NAMALWA (cell line): ENCODE measurements at regions not wholly inside any gene's neighbourhood (a gene's known extent, or its start where the extent isn't known, plus 50 kb on each side); places are given as distances from the start of the nearest gene placed in this dataset.
A peak's percentile ranks its signal among the peaks of the same experiment; 100 is the strongest.
"Not testable (repeated sequence)": the region's sequence is repeated elsewhere in the genome, so short reads cannot be mapped to it uniquely, and the experiment has no call there.

Source experiments
- DNase-seq: peaks from one replicate; pipeline ENCODE4 v3.0.0-alpha.2; 2015; ENCODE audit warnings: low spot score

- peak; percentile 6 for DNase-seq
Observed at GRCh38 chr18:14991934-14992445, 244.0 kb downstream of the ANKRD30B start.

- not testable (repeated sequence) for DNase-seq
Observed at GRCh38 chr18:14992758-14993157, 244.8 kb downstream of the ANKRD30B start.

GRCh38 chr18:14995023-14995422, 247.1 kb downstream of the ANKRD30B start:
- DNase-seq: not testable (repeated sequence)

- DNase-seq: no peak
Observed at GRCh38 chr18:14997357-14997756, 249.4 kb downstream of the ANKRD30B start.

GRCh38 chr18:14997899-14998298, 249.9 kb downstream of the ANKRD30B start:
- not testable (repeated sequence) for DNase-seq

GRCh38 chr18:14998360-14999042, 250.5 kb downstream of the ANKRD30B start:
- not testable (repeated sequence) for DNase-seq

GRCh38 chr18:14999085-14999975, 251.4 kb downstream of the ANKRD30B start:
- DNase-seq: no peak

GRCh38 chr18:15000119-15001037, 252.4 kb downstream of the ANKRD30B start:
- DNase-seq: not testable (repeated sequence)

- not testable (repeated sequence) for DNase-seq
Observed at GRCh38 chr18:15001038-15001794, 253.2 kb downstream of the ANKRD30B start.

GRCh38 chr18:15001795-15002107, 253.8 kb downstream of the ANKRD30B start:
- not testable (repeated sequence) for DNase-seq

- not testable (repeated sequence) for DNase-seq
Observed at GRCh38 chr18:15002765-15003164, 254.8 kb downstream of the ANKRD30B start.

- DNase-seq: not testable (repeated sequence)
Observed at GRCh38 chr18:15003231-15003630, 255.3 kb downstream of the ANKRD30B start.

- not testable (repeated sequence) for DNase-seq
Observed at GRCh38 chr18:15003636-15004269, 255.8 kb downstream of the ANKRD30B start.

- not testable (repeated sequence) for DNase-seq
Observed at GRCh38 chr18:15004270-15004973, 256.4 kb downstream of the ANKRD30B start.

- no peak for DNase-seq
Observed at GRCh38 chr18:15005313-15006130, 257.6 kb downstream of the ANKRD30B start.

- not testable (repeated sequence) for DNase-seq
Observed at GRCh38 chr18:15006616-15007015, 258.6 kb downstream of the ANKRD30B start.

GRCh38 chr18:15026041-15026440, 278.1 kb downstream of the ANKRD30B start:
- not testable (repeated sequence) for DNase-seq

GRCh38 chr18:15028037-15028436, 280.1 kb downstream of the ANKRD30B start:
- DNase-seq: peak; percentile 15

- not testable (repeated sequence) for DNase-seq
Observed at GRCh38 chr18:15060279-15060880, 312.4 kb downstream of the ANKRD30B start.
